Glutamatergic neuron (in vitro differentiated cells): ENCODE measurements at regions not wholly inside any gene's neighbourhood (a gene's known extent, or its start where the extent isn't known, plus 50 kb on each side); places are given as distances from the start of the nearest gene placed in this dataset.

ENCODE experiments used
- DNase-seq: peaks from one replicate; pipeline ENCODE4 v3.0.0; 2022
- H3K27ac Mint-ChIP-seq: one replicate; pipeline ENCODE4 v1.8.0; 2020; ENCODE audit warnings: mild to moderate bottlenecking, mixed read lengths, inconsistent platforms; ENCODE audit not compliant: unreplicated experiment
- H3K27me3 Mint-ChIP-seq: one replicate; pipeline ENCODE4 v1.8.0; 2020; ENCODE audit warnings: mild to moderate bottlenecking, moderate library complexity, mixed read lengths, inconsistent platforms; ENCODE audit not compliant: unreplicated experiment
- H3K36me3 Mint-ChIP-seq: one replicate; pipeline ENCODE4 v1.8.0; 2020; ENCODE audit warnings: mild to moderate bottlenecking, mixed read lengths, inconsistent platforms; ENCODE audit not compliant: unreplicated experiment
- H3K4me1 Mint-ChIP-seq: one replicate; pipeline ENCODE4 v1.8.0; 2020; ENCODE audit warnings: mild to moderate bottlenecking, low read depth, mixed read lengths, inconsistent platforms; ENCODE audit not compliant: unreplicated experiment
- H3K4me3 Mint-ChIP-seq: one replicate; pipeline ENCODE4 v1.8.0; 2020; ENCODE audit warnings: mild to moderate bottlenecking, mixed read lengths, inconsistent platforms; ENCODE audit not compliant: unreplicated experiment
- H3K9me3 Mint-ChIP-seq: one replicate; pipeline ENCODE4 v1.8.0; 2020; ENCODE audit warnings: mild to moderate bottlenecking, moderate library complexity, mixed read lengths, inconsistent platforms; ENCODE audit not compliant: unreplicated experiment
- TF ChIP-seq, protein P1 (sequence below): fragments of 200-600 bp; sonication (generic); IDR thresholded peaks from one replicate; pipeline ENCODE4 v1.5.0; 2021; ENCODE audit not compliant: partially characterized antibody, unreplicated experiment

DNA sequence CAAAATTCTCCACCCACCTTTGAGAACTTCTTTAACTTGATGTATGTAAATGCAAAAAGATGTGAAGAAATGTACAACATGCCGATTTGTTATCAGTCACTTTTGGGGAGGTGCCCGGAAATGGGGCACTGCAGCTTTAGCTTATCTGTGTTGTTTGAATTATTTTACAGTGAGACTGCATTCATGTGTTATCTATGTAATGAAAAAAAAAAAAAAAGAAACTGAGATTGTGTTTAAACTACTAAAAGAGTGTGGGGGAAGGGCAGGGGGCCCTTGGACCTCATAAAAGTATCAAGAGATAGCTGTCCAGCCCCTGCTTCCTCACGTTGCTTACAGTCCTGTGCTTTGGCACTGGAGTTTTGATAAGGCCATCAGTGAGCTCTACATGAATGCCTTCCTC is 259.4 kb downstream of the STK31 start:
- no peak for DNase-seq
- TF ChIP-seq, protein P1, sequence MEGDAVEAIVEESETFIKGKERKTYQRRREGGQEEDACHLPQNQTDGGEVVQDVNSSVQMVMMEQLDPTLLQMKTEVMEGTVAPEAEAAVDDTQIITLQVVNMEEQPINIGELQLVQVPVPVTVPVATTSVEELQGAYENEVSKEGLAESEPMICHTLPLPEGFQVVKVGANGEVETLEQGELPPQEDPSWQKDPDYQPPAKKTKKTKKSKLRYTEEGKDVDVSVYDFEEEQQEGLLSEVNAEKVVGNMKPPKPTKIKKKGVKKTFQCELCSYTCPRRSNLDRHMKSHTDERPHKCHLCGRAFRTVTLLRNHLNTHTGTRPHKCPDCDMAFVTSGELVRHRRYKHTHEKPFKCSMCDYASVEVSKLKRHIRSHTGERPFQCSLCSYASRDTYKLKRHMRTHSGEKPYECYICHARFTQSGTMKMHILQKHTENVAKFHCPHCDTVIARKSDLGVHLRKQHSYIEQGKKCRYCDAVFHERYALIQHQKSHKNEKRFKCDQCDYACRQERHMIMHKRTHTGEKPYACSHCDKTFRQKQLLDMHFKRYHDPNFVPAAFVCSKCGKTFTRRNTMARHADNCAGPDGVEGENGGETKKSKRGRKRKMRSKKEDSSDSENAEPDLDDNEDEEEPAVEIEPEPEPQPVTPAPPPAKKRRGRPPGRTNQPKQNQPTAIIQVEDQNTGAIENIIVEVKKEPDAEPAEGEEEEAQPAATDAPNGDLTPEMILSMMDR = no peak
- H3K36me3 Mint-ChIP-seq = peaks cover 4% of the 10 kb centered on the region
- H3K9me3 Mint-ChIP-seq = peaks cover 1% of the 10 kb centered on the region
- H3K4me1 Mint-ChIP-seq = peaks cover 7% of the 10 kb centered on the region
- peaks cover 2% of the 10 kb centered on the region for H3K27me3 Mint-ChIP-seq
- no peak overlapping the region for H3K27ac Mint-ChIP-seq
- no peak overlapping the region for H3K4me3 Mint-ChIP-seq

DNA sequence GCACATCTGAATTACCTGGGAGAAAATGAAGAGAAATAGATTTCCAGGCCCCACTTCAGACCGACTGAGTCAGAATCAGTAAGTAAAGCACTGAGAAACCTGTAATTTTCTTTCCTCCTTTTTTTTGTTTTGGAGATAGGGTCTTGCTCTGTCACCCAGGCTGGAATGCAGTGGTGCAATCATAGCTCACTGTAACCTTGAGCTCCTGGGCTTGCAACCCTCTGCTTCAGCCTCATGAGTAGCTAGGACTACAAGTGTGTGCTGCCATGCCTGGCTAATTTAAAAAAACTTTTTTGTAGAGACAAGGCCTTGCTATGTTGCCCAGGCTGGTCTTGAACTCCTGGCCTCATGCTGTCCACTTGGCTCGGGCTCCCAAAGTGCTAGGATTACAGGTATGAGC is 260.2 kb downstream of the STK31 start:
- Mint-ChIP-seq H3K4me3 (no peak overlapping the region), H3K9me3 (peaks cover 1% of the 10 kb centered on the region), H3K4me1 (peaks cover under 1% of the 10 kb centered on the region), H3K27ac (no peak overlapping the region), H3K27me3 (peaks cover 2% of the 10 kb centered on the region), H3K36me3 (peaks cover 4% of the 10 kb centered on the region)
- no peak for DNase-seq
- TF ChIP-seq, protein P1 = no peak

DNA sequence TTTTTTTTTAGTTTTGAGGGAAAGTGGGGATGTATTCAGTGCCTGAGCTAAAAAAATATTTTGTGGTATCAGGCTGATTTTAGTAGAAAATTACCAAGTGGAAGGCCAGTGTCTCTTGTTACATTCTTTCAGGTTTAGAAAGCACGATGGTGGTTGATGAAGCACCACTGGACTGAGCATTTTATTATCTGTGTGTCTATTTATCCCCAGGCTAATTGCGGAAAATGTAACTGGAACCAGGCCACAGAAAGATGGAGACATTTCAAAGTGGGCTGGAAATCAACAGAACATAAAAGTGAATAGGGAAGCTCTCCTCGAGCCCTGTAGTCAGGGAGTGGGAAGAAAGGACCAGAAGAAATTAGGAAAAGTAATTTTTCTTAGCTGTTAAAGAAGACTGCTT is 261.0 kb downstream of the STK31 start:
- DNase-seq = no peak
- Mint-ChIP-seq H3K9me3 (peaks cover 1% of the 10 kb centered on the region), H3K27me3 (peaks cover 2% of the 10 kb centered on the region), H3K4me1 (no peaks in the 10 kb centered on the region), H3K4me3 (no peak overlapping the region), H3K36me3 (peaks cover 8% of the 10 kb centered on the region), H3K27ac (no peak overlapping the region)
- TF ChIP-seq, protein P1 = no peak

DNA sequence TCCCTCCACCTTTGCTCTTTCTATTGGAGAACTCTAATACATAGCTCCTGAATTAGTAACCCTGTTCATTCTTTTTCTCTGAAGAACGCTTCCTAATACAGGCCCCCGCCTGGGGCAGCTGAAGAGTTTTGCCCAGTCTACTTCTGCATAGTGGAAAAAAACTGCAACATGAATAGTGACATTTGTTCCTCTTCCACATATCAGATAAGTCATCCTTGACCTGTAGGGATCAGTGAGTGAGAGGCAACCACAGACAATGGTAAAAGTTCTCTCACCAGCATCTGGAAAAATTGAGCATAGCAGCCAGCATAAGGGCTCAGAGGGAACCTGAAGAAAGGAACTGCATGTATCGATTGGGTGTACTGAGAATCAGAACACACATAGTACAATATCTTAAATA is 262.0 kb downstream of the STK31 start:
- DNase-seq = no peak
- no peak overlapping the region for H3K4me3 Mint-ChIP-seq
- H3K36me3 Mint-ChIP-seq = peaks cover 7% of the 10 kb centered on the region
- peaks cover 3% of the 10 kb centered on the region for H3K9me3 Mint-ChIP-seq
- H3K4me1 Mint-ChIP-seq = no peaks in the 10 kb centered on the region
- no peak overlapping the region for H3K27ac Mint-ChIP-seq
- TF ChIP-seq, protein P1 = no peak
- peaks cover 2% of the 10 kb centered on the region for H3K27me3 Mint-ChIP-seq

DNA sequence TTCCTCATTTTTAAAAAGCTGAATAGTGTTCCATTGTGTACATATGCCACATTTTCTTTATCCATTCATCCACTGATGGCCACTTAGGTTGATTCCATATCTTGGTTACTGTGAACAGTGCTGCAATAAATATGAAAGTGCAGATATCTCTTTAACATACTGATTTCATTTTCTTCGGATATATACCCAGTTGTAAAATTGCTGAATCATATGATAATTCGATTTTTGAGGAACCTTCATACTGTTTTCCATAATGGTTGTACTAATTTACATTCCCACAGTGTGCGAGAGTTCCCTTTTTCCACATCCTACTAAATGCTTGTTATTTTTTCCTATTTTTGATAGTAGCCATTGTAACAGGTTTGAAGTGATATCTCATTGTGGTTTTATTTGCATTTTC is 263.2 kb downstream of the STK31 start:
- Mint-ChIP-seq H3K27me3 (peaks cover 2% of the 10 kb centered on the region), H3K4me1 (no peaks in the 10 kb centered on the region), H3K36me3 (peaks cover 4% of the 10 kb centered on the region), H3K4me3 (no peak overlapping the region), H3K9me3 (peaks cover 5% of the 10 kb centered on the region), H3K27ac (no peak overlapping the region)
- TF ChIP-seq, protein P1 = no peak
- no peak for DNase-seq
